Right lobe of liver (tissue), 6 donors: ENCODE measurements at regions not wholly inside any gene's neighbourhood (a gene's known extent, or its start where the extent isn't known, plus 50 kb on each side); places are given as distances from the start of the nearest gene placed in this dataset.

Experiments used
- ATAC-seq, 4 donors: fragments of 200-7000 bp; cut with Tn5 transposase; one replicate each; pipeline ENCODE4 v1.9.1; 2020; ENCODE audit warnings: mild to moderate bottlenecking in 4 of 4, moderate library complexity in 4 of 4
- DNase-seq, 3 donors: peaks; one replicate each; pipeline ENCODE4 v3.0.0-alpha.2; 2020
- H3K27ac ChIP-seq, 3 donors: fragments of 200-600 bp; one replicate each; pipeline ENCODE4 v1.8.0; 2022
- H3K27me3 ChIP-seq, 2 donors: fragments of 200-600 bp; one replicate each; pipeline ENCODE4 v1.8.0; 2022
- H3K36me3 ChIP-seq, 4 donors: fragments of 200-600 bp; sonication (generic) in 1 of 4; one replicate each; pipeline versions ENCODE4 v1.5.1 to v1.8.0; 2017 to 2022; ENCODE audit warnings: control low read depth in 1 of 4
- H3K4me1 ChIP-seq, 4 donors: fragments of 200-600 bp; sonication (generic) in 1 of 4; one replicate each; pipeline versions ENCODE4 v1.5.1 to v1.8.0; 2017 to 2022; ENCODE audit warnings: control low read depth in 1 of 4
- H3K4me3 ChIP-seq, 3 donors: fragments of 200-600 bp; one replicate each; pipeline ENCODE4 v1.8.0; 2022
- H3K9me3 ChIP-seq, 4 donors: fragments of 200-600 bp; sonication (generic) in 1 of 4; one replicate each; pipeline versions ENCODE4 v1.5.1 to v1.8.0; 2017 to 2022; ENCODE audit warnings: control low read depth in 1 of 4
- CTCF ChIP-seq, 4 donors: fragments of 200-600 bp in 3 of 4; fragments of 450-650 bp in 1 of 4; IDR thresholded peaks; one replicate each; pipeline versions ENCODE4 v1.5.1 to v1.8.0; 2016 to 2022; ENCODE audit warnings: antibody characterized with exemption in 4 of 4, mild to moderate bottlenecking in 2 of 4
- POLR2A ChIP-seq: fragments of 450-650 bp; IDR thresholded peaks from one replicate; pipeline ENCODE4 v1.6.1; 2017; ENCODE audit warnings: antibody characterized with exemption, mild to moderate bottlenecking
- WGBS: methylation state at CpG from one replicate; pipeline ENCODE4 v1.1.6; 2018; ENCODE audit warnings: low coverage, low lambda C conversion rate; ENCODE audit not compliant: insufficient coverage; ENCODE audit errors: missing lambda C conversion rate; 5-methylcytosine and 5-hydroxymethylcytosine counted together
- intact Hi-C, 2 donors: fragments of 100-400 bp; cut with DNase I; formaldehyde crosslinking; loops; one replicate each; pipeline versions ENCODE4 v1.11.2 to v1.14.1; 2022
- donor health status: DM: no; HTN: yes; CAD: no.
- donor health status: DM: no; HTN: no; CAD: no.
- donor health status: DM: no; HTN: no; CAD: no.
- donor health status: DM: no; HTN: yes; CAD: no.
- donor health status: DM: no; HTN: yes; CAD: no.

GRCh38 chr5:155091768-155092717 is 78.5 kb downstream of the KIF4B start:
- DNase-seq = no peak
- intact Hi-C loops = no loop called here
- ATAC-seq = no peak

GRCh38 chr5:155094455-155094854 is 80.9 kb downstream of the KIF4B start:
- no peaks in the 10 kb centered on the region for H3K27me3 ChIP-seq
- no peak overlapping the region for H3K4me3 ChIP-seq
- TF ChIP-seq POLR2A (no peak), CTCF (IDR thresholded peaks at IDR 0.05) (no peak)
- H3K9me3 ChIP-seq = no peaks in the 10 kb centered on the region
- ATAC-seq (no peak), DNase-seq (no peak)
- no peaks in the 10 kb centered on the region for H3K4me1 ChIP-seq
- intact Hi-C loops = no loop called here
- 87% methylated on average over 1 of the region's 1 CpG for WGBS
- H3K27ac ChIP-seq = no peak overlapping the region
- no peaks in the 10 kb centered on the region for H3K36me3 ChIP-seq

More at GRCh38 chr5:155091768-155092717, 78.5 kb downstream of the KIF4B start:
- Histone ChIP-seq H3K9me3 (no peaks in the 10 kb centered on the region), H3K27ac (no peak overlapping the region), H3K4me1 (no peaks in the 10 kb centered on the region), H3K27me3 (no peaks in the 10 kb centered on the region), H3K36me3 (no peaks in the 10 kb centered on the region), H3K4me3 (no peak overlapping the region)
- WGBS = 34% methylated on average over 2 of the region's 2 CpGs
- TF ChIP-seq CTCF (IDR thresholded peaks at IDR 0.05) (no peak), POLR2A (no peak)

GRCh38 chr5:155097995-155098394 is 84.4 kb downstream of the KIF4B start:
- ATAC-seq = no peak
- Histone ChIP-seq H3K4me1 (no peaks in the 10 kb centered on the region), H3K9me3 (no peaks in the 10 kb centered on the region), H3K36me3 (no peaks in the 10 kb centered on the region), H3K4me3 (no peak overlapping the region), H3K27me3 (no peaks in the 10 kb centered on the region), H3K27ac (no peak overlapping the region)
- TF ChIP-seq POLR2A = no peak
- no peak for TF ChIP-seq CTCF (IDR thresholded peaks at IDR 0.05)
- no peak for DNase-seq
- intact Hi-C loops = no loop called here
- 72% methylated on average over 2 of the region's 2 CpGs for WGBS

GRCh38 chr5:155098433-155098832 is 84.9 kb downstream of the KIF4B start:
- Histone ChIP-seq H3K4me1 (no peaks in the 10 kb centered on the region), H3K27me3 (no peaks in the 10 kb centered on the region), H3K27ac (no peak overlapping the region), H3K9me3 (no peaks in the 10 kb centered on the region), H3K4me3 (no peak overlapping the region), H3K36me3 (no peaks in the 10 kb centered on the region)
- DNase-seq (no peak), ATAC-seq (peak in 1 of 4 donors; percentile 29)
- 25% methylated on average over 1 of the region's 1 CpG for WGBS
- TF ChIP-seq POLR2A (no peak), CTCF (IDR thresholded peaks at IDR 0.05) (no peak)
- intact Hi-C loops = no loop called here
